Mesenchymal stem cell (in vitro differentiated cells and primary cell): ENCODE measurements at regions not wholly inside any gene's neighbourhood (a gene's known extent, or its start where the extent isn't known, plus 50 kb on each side); places are given as distances from the start of the nearest gene placed in this dataset.
A peak's percentile ranks its signal among the peaks of the same experiment; 100 is the strongest.

ENCODE experiments used
- DNase-seq: peaks from one replicate; pipeline ENCODE4 v3.0.0-alpha.2; 2013
- H2AFZ ChIP-seq: one replicate; pipeline ENCODE4 v1.6.1; 2013; ENCODE audit warnings: low read depth, mild to moderate bottlenecking, control low read depth, inconsistent platforms, low read length, moderate library complexity
- H2AK5ac ChIP-seq: 2 replicates; pipeline ENCODE4 v1.6.1; 2013; ENCODE audit warnings: low read length, moderate library complexity, mild to moderate bottlenecking, inconsistent platforms; ENCODE audit not compliant: severe bottlenecking
- H2BK120ac ChIP-seq: one replicate; pipeline ENCODE4 v1.6.1; 2013; ENCODE audit warnings: low read depth, mild to moderate bottlenecking, inconsistent platforms, low read length, moderate library complexity
- H2BK12ac ChIP-seq, 2 experiments: one replicate each; pipeline ENCODE4 v1.6.1; 2013; ENCODE audit warnings: inconsistent platforms in 2 of 2, low read length in 2 of 2, mild to moderate bottlenecking in 2 of 2, moderate library complexity in 2 of 2, control low read depth in 1 of 2
- H2BK15ac ChIP-seq: one replicate; pipeline ENCODE4 v1.6.1; 2013; ENCODE audit warnings: mild to moderate bottlenecking, low read depth, inconsistent platforms; ENCODE audit not compliant: poor library complexity, severe bottlenecking
- H2BK5ac ChIP-seq: 2 replicates; pipeline ENCODE4 v1.6.1; 2013; ENCODE audit warnings: low read depth, mild to moderate bottlenecking, low read length, control low read depth, inconsistent platforms; ENCODE audit not compliant: poor library complexity, severe bottlenecking
- H3K14ac ChIP-seq, 2 experiments: one replicate each; pipeline ENCODE4 v1.6.1; 2013; ENCODE audit warnings: inconsistent platforms in 2 of 2, low read length in 2 of 2, control low read depth in 1 of 2, mild to moderate bottlenecking in 1 of 2, moderate library complexity in 1 of 2
- H3K18ac ChIP-seq, 2 experiments: one replicate each; pipeline ENCODE4 v1.6.1; 2013; ENCODE audit warnings: inconsistent platforms in 2 of 2, low read length in 2 of 2, control low read depth in 1 of 2, low read depth in 1 of 2, mild to moderate bottlenecking in 1 of 2
- H3K23ac ChIP-seq, 2 experiments: one replicate each; pipeline ENCODE4 v1.6.1; 2013; ENCODE audit warnings: inconsistent platforms in 2 of 2, low read length in 2 of 2, mild to moderate bottlenecking in 2 of 2, moderate library complexity in 2 of 2, control low read depth in 1 of 2
- H3K27ac ChIP-seq: 2 replicates; pipeline ENCODE4 v1.5.1; 2013; ENCODE audit warnings: mild to moderate bottlenecking, moderate library complexity, low read length, control low read depth, inconsistent platforms; ENCODE audit not compliant: poor library complexity, severe bottlenecking
- H3K27me3 ChIP-seq, 2 experiments: 2 replicates each; pipeline versions ENCODE4 v1.6.1 to v1.7.0; 2013; ENCODE audit warnings: low read length in 2 of 2, mild to moderate bottlenecking in 2 of 2, moderate library complexity in 2 of 2, control low read depth in 1 of 2, inconsistent platforms in 1 of 2; ENCODE audit not compliant: control insufficient read depth in 1 of 2, insufficient read depth in 1 of 2
- H3K36me3 ChIP-seq, 2 experiments: 2 replicates each; pipeline versions ENCODE4 v1.6.1 to v1.7.0; 2013; ENCODE audit warnings: low read length in 2 of 2, control low read depth in 1 of 2, inconsistent platforms in 1 of 2, low read depth in 1 of 2, mild to moderate bottlenecking in 1 of 2; ENCODE audit not compliant: insufficient read depth in 2 of 2, control insufficient read depth in 1 of 2
- H3K4ac ChIP-seq, 2 experiments: one replicate each; pipeline ENCODE4 v1.6.1; 2013; ENCODE audit warnings: inconsistent platforms in 2 of 2, low read length in 2 of 2, mild to moderate bottlenecking in 2 of 2, moderate library complexity in 2 of 2, control low read depth in 1 of 2, low read depth in 1 of 2
- H3K4me1 ChIP-seq: 2 replicates; pipeline ENCODE4 v1.6.1; 2013; ENCODE audit warnings: low read depth, low read length, control low read depth; ENCODE audit not compliant: control insufficient read depth, insufficient read depth
- H3K4me2 ChIP-seq: 2 replicates; pipeline ENCODE4 v1.6.1; 2013; ENCODE audit warnings: low read length, mild to moderate bottlenecking, inconsistent platforms; ENCODE audit not compliant: poor library complexity, severe bottlenecking
- H3K4me3 ChIP-seq, 2 experiments: 2 replicates each; pipeline versions ENCODE4 v1.5.1 to v1.7.0; 2013; ENCODE audit warnings: low read length in 2 of 2, mild to moderate bottlenecking in 2 of 2, control low read depth in 1 of 2, low read depth in 1 of 2; ENCODE audit not compliant: insufficient read depth in 1 of 2
- H3K79me1 ChIP-seq: replicated peaks from 2 replicates; pipeline ENCODE4 v1.6.1; 2013; ENCODE audit warnings: mild to moderate bottlenecking, control low read depth, low read length, inconsistent platforms; ENCODE audit not compliant: poor library complexity, severe bottlenecking
- H3K9ac ChIP-seq: 2 replicates; pipeline ENCODE4 v1.7.0; 2013; ENCODE audit warnings: mild to moderate bottlenecking, low read length, moderate library complexity
- H3K9me3 ChIP-seq: 2 replicates; pipeline ENCODE4 v1.7.0; 2013; ENCODE audit warnings: mild to moderate bottlenecking, low read length; ENCODE audit not compliant: control insufficient read depth
- H4K8ac ChIP-seq: one replicate; pipeline ENCODE4 v1.6.1; 2013; ENCODE audit warnings: inconsistent platforms, mild to moderate bottlenecking, low read length, moderate library complexity
- H4K91ac ChIP-seq: one replicate; pipeline ENCODE4 v1.6.1; 2013; ENCODE audit warnings: mild to moderate bottlenecking, low read length, inconsistent platforms
- WGBS: methylation state at CpG from one replicate; pipeline ENCODE4 v1.1.7; 2013; ENCODE audit warnings: mixed read lengths; 5-methylcytosine and 5-hydroxymethylcytosine counted together

DNA sequence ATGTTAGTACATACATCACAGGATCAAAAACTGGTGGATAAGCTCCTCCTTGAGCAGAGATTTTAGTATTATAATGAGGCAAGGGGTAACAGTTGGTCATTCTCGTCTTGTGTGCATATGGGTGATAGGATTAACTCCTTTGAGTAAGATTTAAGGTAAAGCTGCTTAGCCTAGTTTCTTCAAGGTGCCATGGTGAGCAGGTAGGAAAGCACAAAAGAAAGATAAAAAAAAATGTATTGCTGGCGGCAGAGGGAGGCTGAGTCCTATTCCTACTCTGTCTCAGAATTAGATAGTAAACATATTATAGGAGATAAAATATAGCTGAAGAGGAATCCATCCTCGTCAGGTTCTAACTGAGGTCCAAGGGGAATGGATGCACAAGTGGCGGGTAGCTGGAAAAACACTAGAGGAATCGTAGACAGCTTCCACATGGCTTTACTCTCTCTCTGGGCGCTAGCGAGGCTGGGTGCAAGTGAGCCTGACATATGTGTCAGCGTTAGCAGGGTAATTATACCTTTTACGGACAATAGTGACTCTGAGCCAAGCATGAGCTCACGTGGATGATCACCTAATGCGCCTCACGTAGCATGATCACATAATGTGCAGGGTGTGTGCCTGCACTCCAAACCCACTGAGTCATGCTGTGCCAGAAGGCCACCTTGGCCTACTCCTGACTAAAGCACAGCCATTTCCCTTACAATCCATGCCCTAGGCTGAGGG lies 734.3 kb upstream of the MIR17HG start:
- H3K4me1 ChIP-seq: no peaks in the 10 kb centered on the region
- H3K18ac ChIP-seq: no peak overlapping the region
- H3K27ac ChIP-seq: no peak overlapping the region
- no peaks in the 10 kb centered on the region for H3K27me3 ChIP-seq
- no peak overlapping the region for H2BK12ac ChIP-seq
- no peak overlapping the region for H2AK5ac ChIP-seq
- no peaks in the 10 kb centered on the region for H3K79me1 ChIP-seq
- no peak overlapping the region for H3K9ac ChIP-seq
- H3K4me3 ChIP-seq: no peak overlapping the region
- no peaks in the 10 kb centered on the region for H3K9me3 ChIP-seq
- no peak overlapping the region for H2BK120ac ChIP-seq
- no peak overlapping the region for H3K4me2 ChIP-seq
- H2AFZ ChIP-seq: no peak overlapping the region
- H2BK5ac ChIP-seq: no peak overlapping the region
- no peak overlapping the region for H3K14ac ChIP-seq
- H2BK15ac ChIP-seq: no peak overlapping the region
- no peak for DNase-seq
- H3K36me3 ChIP-seq: no peaks in the 10 kb centered on the region
- no peak overlapping the region for H3K23ac ChIP-seq
- H4K8ac ChIP-seq: no peak overlapping the region
- no peak overlapping the region for H3K4ac ChIP-seq
- 96% methylated on average over 11 of the region's 12 CpGs for WGBS
- H4K91ac ChIP-seq: no peak overlapping the region

DNA sequence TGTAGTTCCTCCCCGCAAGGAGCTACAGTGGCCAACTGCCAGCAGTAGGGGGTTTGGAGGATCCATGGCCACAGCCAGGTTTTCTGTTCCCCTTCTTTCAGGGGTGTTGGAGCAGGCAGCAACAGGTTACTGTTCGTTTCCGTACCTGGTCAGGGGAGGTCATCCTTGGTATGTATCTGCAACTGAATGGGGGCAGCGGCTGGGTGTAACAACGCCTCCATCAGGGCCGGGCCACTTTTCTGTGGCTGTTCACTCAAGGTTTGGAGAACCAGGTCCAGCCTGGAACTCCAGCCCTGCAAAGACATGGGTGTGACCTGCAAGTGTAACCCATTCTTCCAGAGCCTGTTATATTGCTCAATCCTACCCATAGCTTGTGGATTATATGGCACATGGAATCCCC lies 732.3 kb upstream of the MIR17HG start:
- H3K79me1 ChIP-seq: no peaks in the 10 kb centered on the region
- H2AFZ ChIP-seq: no peak overlapping the region
- no peak overlapping the region for H2BK5ac ChIP-seq
- no peak overlapping the region for H3K4ac ChIP-seq
- H3K9me3 ChIP-seq: no peaks in the 10 kb centered on the region
- no peaks in the 10 kb centered on the region for H3K27me3 ChIP-seq
- no peak overlapping the region for H4K91ac ChIP-seq
- no peak overlapping the region for H3K27ac ChIP-seq
- WGBS: 93% methylated on average over 6 of the region's 6 CpGs
- no peak overlapping the region for H2BK15ac ChIP-seq
- no peak overlapping the region for H3K4me2 ChIP-seq
- H3K14ac ChIP-seq: peak overlapping the region in 1 of 2 experiments; percentile 47
- H3K4me3 ChIP-seq: no peak overlapping the region
- DNase-seq: no peak
- H3K23ac ChIP-seq: no peak overlapping the region
- H2BK12ac ChIP-seq: no peak overlapping the region
- no peak overlapping the region for H3K18ac ChIP-seq
- H4K8ac ChIP-seq: no peak overlapping the region
- no peak overlapping the region for H2BK120ac ChIP-seq
- no peaks in the 10 kb centered on the region for H3K36me3 ChIP-seq
- no peak overlapping the region for H2AK5ac ChIP-seq
- no peaks in the 10 kb centered on the region for H3K4me1 ChIP-seq
- no peak overlapping the region for H3K9ac ChIP-seq

- Histone ChIP-seq H3K23ac (no peak overlapping the region), H2BK12ac (no peak overlapping the region), H3K18ac (no peak overlapping the region), H3K79me1 (no peaks in the 10 kb centered on the region), H2BK5ac (no peak overlapping the region), H3K14ac (no peak overlapping the region), H3K4me1 (no peaks in the 10 kb centered on the region), H4K8ac (no peak overlapping the region), H3K9ac (no peak overlapping the region), H3K4me3 (no peak overlapping the region), H2BK15ac (no peak overlapping the region), H3K9me3 (no peaks in the 10 kb centered on the region), H3K36me3 (no peaks in the 10 kb centered on the region), H3K4me2 (no peak overlapping the region), H2BK120ac (no peak overlapping the region), H2AFZ (no peak overlapping the region), H3K27me3 (no peaks in the 10 kb centered on the region), H3K4ac (no peak overlapping the region), H2AK5ac (no peak overlapping the region), H4K91ac (no peak overlapping the region), H3K27ac (no peak overlapping the region)
- 86% methylated on average over 5 of the region's 5 CpGs for WGBS
- DNase-seq: no peak
Measured at GRCh38 chr13:90615767-90616166, 731.7 kb upstream of the MIR17HG start.

DNA sequence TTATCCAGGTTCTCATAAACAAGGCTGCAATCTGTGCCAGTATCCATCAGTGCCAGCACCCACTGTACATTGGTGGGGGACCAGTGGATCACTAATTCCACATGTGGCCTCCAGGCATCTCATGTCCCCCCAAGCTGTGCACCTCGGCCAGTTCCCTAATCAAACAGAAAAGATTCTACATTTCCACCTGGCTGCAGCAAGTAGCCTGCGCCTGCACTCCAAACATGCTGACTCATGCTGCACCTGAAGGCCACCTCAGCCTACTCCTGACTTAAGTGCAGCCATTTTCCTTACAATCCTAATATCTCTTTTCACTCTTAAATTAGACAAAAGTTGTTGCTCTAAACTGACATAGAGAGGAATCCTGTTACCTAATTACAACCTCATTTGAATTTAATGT lies 729.4 kb upstream of the MIR17HG start:
- no peak overlapping the region for H3K14ac ChIP-seq
- H2AK5ac ChIP-seq: no peak overlapping the region
- no peak overlapping the region for H2BK12ac ChIP-seq
- H3K4ac ChIP-seq: no peak overlapping the region
- H2BK5ac ChIP-seq: no peak overlapping the region
- no peak overlapping the region for H3K23ac ChIP-seq
- H3K18ac ChIP-seq: no peak overlapping the region
- H3K9me3 ChIP-seq: no peaks in the 10 kb centered on the region
- no peak for DNase-seq
- no peak overlapping the region for H2AFZ ChIP-seq
- 95% methylated on average over 2 of the region's 2 CpGs for WGBS
- no peak overlapping the region for H3K4me3 ChIP-seq
- H3K79me1 ChIP-seq: no peaks in the 10 kb centered on the region
- H2BK15ac ChIP-seq: no peak overlapping the region
- H2BK120ac ChIP-seq: no peak overlapping the region
- H3K4me2 ChIP-seq: no peak overlapping the region
- H3K27ac ChIP-seq: no peak overlapping the region
- no peaks in the 10 kb centered on the region for H3K27me3 ChIP-seq
- H3K4me1 ChIP-seq: no peaks in the 10 kb centered on the region
- H3K9ac ChIP-seq: no peak overlapping the region
- no peak overlapping the region for H4K8ac ChIP-seq
- no peak overlapping the region for H4K91ac ChIP-seq
- H3K36me3 ChIP-seq: no peaks in the 10 kb centered on the region
